GM18861 (cell line): ENCODE measurements at regions not wholly inside any gene's neighbourhood (a gene's known extent, or its start where the extent isn't known, plus 50 kb on each side); places are given as distances from the start of the nearest gene placed in this dataset.
A peak's percentile ranks its signal among the peaks of the same experiment; 100 is the strongest.
"Not testable (repeated sequence)": the region's sequence is repeated elsewhere in the genome, so short reads cannot be mapped to it uniquely, and the experiment has no call there.

Source experiments
- ATAC-seq: cut with Tn5 transposase; IDR thresholded peaks from one replicate; pipeline ENCODE4 v1.9.1; 2021; ENCODE audit not compliant: unreplicated experiment

- no peak for ATAC-seq
These were observed 966.7 kb downstream of the MAT2B start for GRCh38 chr5:164472165-164472564.

GRCh38 chr5:164475339-164475977, 970.0 kb downstream of the MAT2B start:
- ATAC-seq, result peak; percentile 60

GRCh38 chr5:164481270-164481669, 975.9 kb downstream of the MAT2B start:
- no peak for ATAC-seq

GRCh38 chr5:164482351-164482750, 976.9 kb downstream of the MAT2B start:
- ATAC-seq, result no peak

GRCh38 chr5:164484948-164485347, 979.5 kb downstream of the MAT2B start:
- ATAC-seq, result no peak

DNA sequence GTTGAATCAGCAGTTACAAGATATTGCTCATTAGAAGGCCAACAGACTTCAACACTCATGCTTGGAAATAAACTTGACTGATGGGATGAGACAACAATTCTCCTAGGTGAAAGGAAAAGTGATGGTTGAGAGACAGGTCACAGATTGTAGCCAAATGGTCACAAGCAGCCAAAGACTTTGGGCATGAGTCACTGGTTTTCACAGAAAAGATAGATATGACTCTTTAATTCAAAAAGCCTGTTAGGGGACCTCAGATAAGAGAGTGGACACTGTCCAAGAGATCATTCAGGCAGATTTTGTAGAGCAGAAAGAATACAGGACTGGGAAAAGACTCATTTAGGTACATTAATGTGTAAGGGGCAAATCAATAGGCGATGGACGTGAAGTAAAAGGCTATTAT, 982.5 kb downstream of the MAT2B start:
- ATAC-seq, result no peak

- ATAC-seq, result no peak
These were observed 992.1 kb downstream of the MAT2B start for GRCh38 chr5:164497311-164498064.

DNA sequence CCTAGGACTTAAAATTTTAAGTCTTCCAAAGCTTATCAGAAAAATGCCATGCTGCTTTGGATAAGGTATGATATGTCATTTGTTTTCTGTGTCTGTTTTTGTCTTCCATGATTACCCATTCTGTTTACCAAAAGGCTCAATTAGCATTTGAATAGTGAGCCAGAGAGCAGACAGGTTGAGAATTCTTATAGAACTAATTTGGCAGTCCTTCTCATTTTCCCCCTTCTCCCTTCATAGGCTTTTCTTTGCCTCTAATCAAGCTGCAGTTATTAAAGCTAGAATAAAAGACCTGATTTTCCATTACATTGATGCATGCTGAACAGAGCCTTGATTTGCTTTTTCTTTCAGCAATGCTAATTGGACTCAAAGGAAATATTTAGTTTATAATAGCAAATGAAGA, 993.0 kb downstream of the MAT2B start:
- no peak for ATAC-seq

- ATAC-seq, result no peak
These were observed 995.4 kb downstream of the MAT2B start for GRCh38 chr5:164500856-164501255.

DNA sequence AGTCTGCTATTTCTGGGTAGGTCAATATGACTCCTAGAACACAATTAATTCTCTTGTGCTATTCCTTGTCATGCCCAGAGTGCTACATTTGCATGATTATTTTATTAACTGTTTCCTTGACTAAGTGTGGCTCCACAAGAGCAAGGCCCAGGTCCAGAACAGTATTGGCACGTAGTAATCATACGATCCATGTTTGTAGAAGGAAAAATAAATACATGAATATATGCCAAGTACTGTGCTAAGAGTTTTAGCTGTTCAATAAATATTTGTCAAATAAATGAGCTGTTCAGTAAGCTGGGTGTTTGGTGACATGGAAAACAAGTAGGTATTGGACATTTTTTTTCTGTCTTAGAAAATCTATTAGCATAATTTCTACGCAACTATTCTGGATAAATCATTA, 995.9 kb downstream of the MAT2B start:
- ATAC-seq, result no peak

DNA sequence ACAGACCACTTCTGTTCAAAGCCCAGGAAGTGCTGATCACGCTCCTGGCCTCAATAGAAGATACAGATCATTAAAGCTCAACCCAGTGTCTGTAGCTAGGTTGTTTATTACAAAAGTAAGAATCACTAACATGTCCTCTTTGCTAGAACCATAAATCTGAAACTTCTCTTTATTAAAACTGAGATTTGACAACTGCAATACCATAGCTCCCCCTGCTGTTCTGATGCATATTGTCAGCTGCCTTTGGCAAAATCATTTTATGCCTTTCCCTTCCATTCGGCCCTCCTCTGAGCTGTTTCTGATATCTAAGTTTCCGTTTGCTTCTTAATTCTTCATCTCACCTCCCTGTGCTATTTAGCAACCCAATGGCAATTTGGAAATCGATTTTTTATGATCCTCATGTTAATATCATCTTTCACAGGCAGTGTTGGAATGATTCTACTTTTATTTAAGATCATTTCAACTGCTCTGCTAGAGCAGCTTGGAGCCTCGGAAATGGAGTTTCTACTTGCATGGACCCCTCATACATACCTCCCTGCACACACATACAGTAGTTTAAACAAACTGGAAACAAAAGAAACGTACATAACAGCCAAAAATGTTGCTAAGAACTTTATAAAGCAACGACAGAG, 998.8 kb downstream of the MAT2B start:
- peak; percentile 60 for ATAC-seq

GRCh38 chr5:164505791-164506190, 1000.4 kb downstream of the MAT2B start:
- no peak for ATAC-seq

GRCh38 chr5:164518067-164518740, 1012.8 kb downstream of the MAT2B start:
- no peak for ATAC-seq

DNA sequence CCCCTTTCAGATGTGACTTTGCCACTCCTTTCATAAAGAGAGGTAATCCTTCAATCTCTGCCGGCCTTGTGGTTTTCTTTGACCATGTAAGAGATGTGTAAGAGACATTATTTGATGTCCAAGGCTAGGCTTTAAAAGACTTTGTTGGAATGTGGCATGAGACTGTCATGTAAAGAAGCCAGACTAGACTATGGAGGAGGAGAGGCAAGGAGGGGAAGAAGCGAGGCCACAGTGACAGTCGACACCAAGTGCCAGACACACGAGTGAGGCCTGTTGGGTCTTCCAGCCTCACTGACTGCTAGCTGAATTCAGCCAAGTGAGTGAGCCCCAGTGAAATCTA, 1013.3 kb downstream of the MAT2B start:
- no peak for ATAC-seq

GRCh38 chr5:164532235-164532900, 1026.9 kb downstream of the MAT2B start:
- no peak for ATAC-seq

DNA sequence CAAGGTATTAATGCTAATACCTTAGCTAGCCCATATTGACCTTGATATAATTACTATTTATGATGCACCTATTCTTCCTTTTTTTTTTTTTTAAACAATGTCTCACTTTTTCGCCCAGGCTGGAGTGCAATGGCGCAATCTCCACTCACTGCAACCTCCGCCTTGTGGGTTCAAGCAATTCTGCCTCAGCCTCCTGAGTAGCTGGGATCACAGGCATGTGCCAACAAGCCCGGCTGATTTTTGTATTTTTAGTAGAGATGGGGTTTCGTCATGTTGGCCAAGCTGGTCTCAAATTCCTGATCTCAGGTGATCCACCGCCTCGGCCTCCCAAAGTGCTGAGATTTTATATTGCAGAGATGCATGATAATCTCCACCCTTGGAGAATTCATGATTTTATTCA, 1028.0 kb downstream of the MAT2B start:
- ATAC-seq, result not testable (repeated sequence)

GRCh38 chr5:164540174-164540573, 1034.8 kb downstream of the MAT2B start:
- no peak for ATAC-seq

GRCh38 chr5:164545507-164545906, 1040.1 kb downstream of the MAT2B start:
- ATAC-seq, result no peak

DNA sequence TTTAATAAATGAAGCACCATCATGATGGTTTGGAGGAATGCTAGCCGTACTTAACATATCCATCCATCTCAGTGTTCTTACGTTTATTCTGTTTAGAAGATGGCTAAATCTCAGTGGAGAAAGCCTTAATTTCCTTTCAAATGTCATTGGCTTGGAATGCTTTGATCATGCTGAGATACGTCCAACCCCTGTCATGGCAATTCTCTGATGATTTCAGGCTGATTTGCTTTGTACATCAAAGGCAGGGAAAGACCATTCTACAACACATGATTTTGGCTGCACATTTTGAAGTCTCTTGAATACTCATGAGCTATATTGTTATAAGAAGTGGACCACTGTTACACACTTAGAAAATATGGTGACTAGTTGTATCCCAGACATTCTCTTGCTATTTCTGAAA, 1048.4 kb downstream of the MAT2B start:
- no peak for ATAC-seq

DNA sequence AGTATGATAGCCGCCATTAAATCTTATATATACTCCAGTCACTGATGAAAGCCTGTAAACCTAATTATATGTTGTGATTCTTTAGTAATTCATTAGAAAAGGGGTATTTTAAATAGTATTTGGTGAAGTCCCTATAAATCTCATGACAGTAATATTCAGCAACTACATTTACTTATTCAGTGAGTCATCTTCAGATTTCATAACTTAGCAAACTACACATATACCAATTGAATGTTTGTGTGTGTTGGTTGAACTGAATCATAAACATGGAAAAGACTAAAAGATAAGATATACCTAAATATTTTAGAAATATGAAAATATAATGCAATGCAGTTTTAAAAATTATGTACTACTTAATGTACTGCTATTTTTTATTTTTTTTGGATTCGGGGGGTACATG, 1050.4 kb downstream of the MAT2B start:
- ATAC-seq, result no peak

DNA sequence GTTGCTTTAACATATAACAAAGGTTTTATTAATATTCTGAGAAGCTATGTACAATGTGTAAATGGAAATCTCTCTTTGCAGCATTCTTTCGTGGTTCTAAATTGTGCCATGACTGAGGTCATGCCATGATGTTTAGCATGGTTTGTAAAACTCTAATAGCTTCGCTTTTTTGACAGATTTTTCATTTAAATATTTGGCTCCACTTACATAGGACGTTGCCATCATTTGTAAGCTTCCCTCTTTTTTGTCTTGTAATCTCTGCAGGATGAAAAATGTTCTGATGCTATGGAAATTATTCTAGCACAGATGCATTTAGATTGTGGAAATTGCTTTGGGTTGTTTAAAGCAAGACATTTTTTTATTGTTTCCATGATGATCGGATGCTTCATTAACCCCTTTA, 1054.8 kb downstream of the MAT2B start:
- no peak for ATAC-seq
